Right kidney (tissue), 1 donor: ENCODE measurements at regions not wholly inside any gene's neighbourhood (a gene's known extent, or its start where the extent isn't known, plus 50 kb on each side); places are given as distances from the start of the nearest gene placed in this dataset.
"Not testable (repeated sequence)": the region's sequence is repeated elsewhere in the genome, so short reads cannot be mapped to it uniquely, and the experiment has no call there.

Source experiments
- DNase-seq: peaks from one replicate; pipeline ENCODE4 v3.0.0-alpha.2; 2016

DNA sequence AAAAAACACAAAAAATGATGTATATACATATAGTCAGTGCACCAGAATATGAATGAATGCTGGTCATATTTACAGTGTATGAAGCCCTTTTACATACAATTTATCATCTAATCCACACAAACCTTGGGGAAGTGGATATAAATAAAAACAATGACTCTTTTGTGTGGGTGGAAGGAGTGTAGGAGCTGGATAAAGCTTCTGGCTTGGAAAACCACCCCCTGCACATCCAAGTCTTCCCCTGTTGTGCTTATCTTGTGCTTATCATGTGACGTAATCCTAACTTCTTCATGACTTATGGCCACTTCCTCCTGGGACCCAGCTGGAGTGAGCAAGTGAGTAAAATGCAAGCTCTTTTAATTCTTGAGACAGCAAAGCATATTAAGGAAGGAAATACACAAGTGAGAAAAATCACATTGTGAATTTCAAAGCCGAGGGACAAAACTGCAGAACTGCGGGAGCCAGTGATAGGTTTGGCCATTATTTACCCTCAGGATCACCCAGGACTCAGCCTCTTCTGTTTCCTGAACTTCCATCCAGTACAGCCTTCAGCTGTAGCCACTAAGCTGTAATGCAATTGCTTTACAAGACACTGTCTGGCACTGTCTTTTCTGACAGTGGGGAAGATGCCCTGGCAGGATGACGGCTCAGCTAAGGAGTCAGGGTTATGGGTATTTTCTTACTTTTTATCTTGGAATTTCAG lies 104.0 kb upstream of the PPM1J start:
- DNase-seq: no peak

GRCh38 chr1:112817555-112818373 lies 102.6 kb upstream of the PPM1J start:
- no peak for DNase-seq

GRCh38 chr1:112815376-112815775 lies 100.2 kb upstream of the PPM1J start:
- no peak for DNase-seq

DNA sequence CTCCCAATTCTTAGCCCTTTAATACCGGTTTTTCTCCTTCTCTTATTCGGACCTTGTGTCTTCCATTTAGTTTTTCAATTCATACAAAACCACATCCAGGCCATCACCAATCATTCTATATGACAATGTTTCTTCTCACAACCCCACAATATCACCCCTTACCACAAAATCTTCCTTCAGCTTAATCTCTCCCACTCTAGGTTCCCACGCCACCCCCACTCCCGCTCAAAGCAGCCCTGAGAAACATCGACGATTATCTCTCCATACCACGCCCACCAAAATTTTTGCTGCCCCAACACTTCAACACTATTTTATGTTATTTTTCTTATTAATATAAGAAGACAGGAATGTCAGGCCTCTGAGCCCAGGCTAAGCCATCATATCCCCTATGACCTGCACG lies 99.5 kb upstream of the PPM1J start:
- not testable (repeated sequence) for DNase-seq

DNA sequence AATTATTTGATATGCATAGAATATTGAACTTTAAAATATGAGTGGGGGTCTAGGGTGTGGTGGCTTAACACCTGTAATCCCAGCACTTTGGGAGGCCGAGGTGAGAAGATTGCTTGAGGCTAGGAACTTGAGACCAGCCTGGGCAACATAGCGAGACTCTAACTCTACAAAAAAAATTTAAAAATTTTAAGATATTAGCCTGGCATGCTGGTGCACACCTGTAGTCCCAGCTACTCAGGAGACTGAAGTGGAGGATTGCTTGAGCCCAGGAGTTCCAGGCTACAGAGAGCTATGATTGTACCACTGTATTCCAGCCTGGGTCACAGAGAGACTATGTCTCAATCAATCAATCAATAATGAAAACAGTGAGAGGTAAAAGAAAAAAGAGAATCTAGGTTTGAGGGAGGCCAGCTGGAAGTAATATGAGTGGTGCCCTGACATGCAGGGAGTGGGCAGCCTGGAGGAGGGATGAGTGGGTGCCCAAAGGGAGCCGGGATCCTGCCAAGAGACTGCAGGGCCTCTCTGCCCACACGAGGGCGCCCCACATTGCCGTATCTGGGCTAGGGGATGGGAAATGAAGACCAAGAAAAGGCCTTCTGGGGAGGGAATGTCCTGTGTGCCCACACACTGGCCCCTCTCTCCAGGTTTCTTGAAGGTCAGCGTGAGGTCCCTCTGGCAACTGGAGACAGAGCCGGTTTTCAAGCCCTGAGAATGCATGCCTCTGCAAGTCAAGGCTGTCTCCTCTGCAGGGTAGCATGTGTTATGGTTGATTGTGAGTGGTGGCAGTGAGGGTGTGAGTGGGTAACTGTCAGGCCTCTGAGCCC lies 93.9 kb upstream of the PPM1J start:
- DNase-seq: peak; percentile 70

GRCh38 chr1:112807999-112808398 lies 92.9 kb upstream of the PPM1J start:
- DNase-seq: no peak

GRCh38 chr1:112807117-112807516 lies 92.0 kb upstream of the PPM1J start:
- no peak for DNase-seq

DNA sequence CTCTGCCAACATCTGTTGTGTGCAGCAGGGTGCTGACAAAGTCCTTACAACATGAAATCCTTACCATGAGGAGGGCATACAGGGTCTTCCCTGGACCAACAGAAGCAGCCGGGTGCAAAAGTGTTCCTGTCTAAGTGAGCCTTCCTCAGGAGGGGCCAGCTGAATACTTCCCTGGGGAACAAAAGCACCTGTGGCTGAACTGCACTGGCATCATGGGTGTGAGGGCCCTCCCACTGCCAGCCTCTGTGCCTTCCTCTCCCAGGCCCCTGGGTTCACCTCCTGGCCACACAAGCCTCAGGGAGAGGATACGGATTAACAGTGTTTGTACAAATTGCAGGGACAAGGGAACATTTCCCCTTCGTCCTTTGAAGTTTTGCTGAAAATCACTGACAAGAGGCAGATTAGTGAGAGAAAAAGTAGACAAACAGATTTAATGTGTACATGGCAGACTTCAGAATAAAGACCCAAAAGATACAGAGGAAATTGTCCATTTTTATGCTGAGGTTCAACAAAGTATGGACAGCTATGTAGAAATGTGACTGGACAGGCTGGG lies 91.0 kb upstream of the PPM1J start:
- no peak for DNase-seq

DNA sequence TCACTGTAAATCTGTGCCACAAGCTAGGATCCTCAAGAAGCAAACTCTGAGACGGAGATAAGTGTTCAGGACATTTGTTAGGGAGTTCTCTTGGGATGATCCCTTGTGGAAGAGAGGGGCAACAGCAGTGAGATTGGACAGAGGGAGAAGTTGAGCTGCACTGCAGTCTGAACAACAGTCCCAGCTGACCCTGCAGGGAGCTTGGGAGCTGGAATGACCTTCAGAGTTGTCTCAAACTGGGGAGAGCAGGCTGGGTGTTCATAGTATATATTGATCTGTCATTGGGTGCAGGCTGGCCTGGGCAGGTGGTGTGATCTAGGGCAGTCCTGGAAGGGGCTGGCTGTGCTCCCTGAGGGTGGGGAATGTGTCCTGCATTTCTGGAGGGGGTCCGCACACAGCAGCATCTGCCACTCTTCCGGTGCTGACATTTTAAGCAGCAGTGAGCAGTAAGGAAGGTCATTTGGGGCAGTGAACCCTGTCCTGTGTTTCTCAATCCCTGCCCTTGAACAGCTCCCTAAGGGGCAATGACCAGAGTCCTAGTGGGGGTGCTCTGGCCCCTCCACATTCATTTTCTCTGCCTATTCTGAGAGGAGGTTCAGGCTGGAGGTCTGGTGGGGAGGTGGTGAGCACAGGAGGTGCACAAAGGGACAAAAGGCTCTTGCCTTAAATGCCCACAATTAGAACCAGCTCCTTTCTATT lies 90.2 kb upstream of the PPM1J start:
- no peak for DNase-seq

DNA sequence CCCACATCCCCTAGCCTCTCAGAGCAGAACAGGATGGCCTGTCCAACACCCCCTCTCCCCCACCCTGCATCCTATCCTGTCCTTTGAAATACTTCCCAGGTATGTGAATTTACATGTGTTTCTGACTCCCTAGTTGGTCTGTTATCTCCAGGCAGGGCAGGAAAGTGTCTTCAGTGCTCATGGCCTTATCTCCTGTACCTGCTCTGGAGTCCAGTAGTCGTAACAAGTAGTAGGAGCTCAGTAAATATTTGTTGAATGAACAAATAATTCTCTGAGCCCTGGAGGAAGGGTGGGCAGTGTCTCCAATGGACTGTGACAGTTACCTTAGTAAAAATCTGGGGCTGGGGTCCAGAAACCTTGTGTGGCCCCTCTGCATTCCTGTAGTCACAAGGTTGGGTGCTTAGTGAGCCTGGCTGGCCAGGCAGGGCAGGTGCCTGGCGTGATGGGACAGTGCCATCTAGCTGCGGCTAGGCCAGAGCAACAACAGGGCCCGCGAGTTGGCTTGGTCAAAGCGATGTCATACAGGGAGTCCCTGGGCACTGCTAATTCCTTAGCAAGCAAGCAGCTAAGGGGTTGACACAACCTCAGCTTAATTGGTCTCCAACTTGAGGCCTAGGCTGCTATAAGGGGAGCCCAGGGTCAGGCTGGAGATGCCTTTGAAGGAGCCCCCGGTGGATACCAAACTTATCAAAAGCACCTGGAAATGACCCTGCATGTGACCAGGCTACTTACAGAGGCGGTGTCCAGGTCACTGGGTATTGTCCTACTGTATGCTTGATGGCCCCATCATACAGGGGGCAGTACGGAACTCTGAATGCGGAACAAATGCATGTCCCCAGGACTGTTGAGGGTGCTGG lies 89.0 kb upstream of the PPM1J start:
- DNase-seq: peak; percentile 62

DNA sequence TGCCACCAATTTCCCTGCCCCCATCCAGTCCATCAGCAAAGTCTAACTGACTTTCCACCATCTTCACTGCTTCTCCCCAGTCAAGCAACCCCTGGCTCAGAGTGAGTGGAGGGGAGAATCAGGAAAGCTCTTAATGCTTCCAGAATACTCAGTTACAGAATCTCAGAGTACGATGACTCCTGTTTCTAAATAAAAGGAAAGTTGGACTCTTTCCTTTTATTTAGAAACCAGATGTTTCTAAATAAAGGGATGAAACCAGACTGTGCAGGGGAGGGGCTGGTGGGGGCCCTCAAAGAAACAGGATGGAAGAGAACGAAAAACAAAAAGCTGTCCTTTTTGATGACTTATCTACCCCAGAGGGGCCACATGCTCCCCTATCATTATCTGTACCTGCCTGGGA lies 85.2 kb upstream of the PPM1J start:
- no peak for DNase-seq

GRCh38 chr1:112798292-112798691 lies 83.2 kb upstream of the PPM1J start:
- no peak for DNase-seq

GRCh38 chr1:112797224-112797623 lies 82.1 kb upstream of the PPM1J start:
- no peak for DNase-seq

DNA sequence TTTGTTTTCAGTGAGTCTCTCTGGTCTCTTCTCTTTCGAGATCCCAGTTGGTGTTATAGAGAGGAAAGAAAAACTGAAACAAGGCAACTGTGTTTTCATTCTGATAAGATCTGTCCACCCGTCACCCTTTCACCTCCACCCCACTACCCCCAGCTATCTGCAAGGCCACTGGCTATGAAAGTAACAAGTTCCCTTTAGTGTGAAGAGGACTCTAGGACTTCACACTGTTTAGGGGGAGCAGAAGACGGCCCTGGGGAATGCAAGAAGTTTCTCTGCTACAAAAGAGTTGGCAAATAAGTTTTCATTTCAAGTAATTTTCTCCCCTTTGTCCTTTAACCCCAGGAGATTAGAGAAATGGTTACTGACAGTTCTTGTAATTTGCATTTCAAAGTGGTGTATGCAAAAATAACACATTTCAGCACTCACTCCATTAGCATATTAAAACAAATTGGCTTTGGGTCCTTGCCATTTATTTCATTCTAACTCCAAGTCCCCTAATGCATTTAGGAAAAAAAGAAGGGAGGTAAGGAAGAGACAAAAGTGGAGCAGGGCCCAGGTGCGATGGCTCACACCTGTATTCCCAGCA lies 79.6 kb upstream of the PPM1J start:
- DNase-seq: no peak

DNA sequence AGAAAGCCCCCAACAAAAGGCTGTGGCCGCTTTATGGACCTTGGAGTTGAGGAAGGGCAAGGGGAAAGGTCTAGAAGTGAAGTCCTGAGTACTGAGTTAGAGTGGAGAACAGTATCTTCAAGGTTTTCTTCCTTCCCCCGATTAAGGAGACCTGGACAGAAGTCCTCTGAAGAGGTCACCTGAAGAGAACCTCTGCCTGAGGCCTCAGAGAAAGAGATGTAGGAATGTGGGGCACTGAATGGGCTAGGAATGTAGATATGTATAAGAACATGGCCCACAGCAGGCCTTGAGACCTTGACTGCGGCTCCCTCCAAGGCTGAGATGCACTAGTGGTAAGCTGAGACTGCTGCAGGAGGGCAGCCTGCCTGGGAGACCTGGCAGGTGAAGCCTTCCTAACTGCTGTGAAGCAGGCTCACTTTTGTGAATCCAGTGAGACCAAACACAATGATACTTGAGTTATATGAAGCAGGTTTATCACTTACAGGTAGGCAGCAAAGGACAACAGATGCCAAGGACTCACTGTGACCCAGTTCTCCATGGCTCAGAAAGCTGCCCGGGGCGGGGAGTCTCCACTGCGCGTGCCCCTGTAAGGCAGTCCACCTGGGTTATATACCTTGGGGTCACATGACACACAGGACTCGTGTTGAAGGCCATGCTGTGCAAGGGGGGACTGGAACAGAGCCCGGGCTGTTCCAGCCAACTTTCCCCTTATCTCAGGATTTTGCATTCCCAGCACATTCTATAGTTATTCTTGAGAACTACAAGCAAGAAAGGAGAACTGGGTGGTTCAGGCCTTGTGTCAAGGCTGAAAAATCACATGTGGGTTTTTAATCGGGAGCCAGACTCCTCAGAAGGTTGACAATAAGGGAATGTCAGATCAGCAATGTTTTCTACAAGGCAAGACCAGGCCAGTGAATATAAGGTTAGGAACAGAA lies 78.8 kb upstream of the PPM1J start:
- DNase-seq: no peak

GRCh38 chr1:112791723-112792104 lies 76.6 kb upstream of the PPM1J start:
- DNase-seq: no peak

DNA sequence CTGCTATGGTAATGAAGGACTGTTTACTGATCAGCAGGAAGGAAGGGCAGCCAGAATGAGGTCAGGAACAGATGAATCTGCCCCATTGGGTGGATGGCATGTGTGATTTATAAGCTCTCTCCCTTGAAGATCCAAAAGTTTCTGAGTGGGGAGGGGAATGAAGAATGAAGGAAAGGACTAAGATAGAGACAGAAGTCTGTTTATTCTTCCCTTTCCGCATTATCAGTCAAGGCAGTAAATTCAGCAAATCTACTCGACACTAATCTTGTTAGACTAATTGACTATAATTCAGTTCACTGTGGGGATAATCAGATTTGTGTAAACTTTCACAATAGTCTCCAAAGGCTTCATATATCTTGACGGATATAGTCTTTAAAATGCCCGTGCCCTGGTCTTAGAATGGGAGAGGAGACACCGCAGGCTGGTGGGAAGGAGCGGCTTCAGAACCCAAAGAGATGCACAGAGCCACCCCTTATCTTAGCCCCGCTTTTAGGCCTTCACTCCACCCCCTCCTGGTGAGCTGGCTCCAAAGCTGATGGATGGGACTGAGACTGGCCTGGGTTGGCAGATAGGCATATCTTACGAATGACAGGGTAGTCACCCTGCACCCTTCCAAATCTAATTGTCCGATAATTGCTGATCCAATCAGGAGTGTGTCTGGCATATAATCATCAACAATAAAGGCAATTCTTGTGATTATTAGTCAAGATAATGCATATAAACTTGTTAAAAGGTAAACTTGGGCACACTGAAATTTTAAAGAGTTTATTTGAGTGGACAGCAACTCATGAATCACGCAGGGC lies 76.0 kb upstream of the PPM1J start:
- no peak for DNase-seq

DNA sequence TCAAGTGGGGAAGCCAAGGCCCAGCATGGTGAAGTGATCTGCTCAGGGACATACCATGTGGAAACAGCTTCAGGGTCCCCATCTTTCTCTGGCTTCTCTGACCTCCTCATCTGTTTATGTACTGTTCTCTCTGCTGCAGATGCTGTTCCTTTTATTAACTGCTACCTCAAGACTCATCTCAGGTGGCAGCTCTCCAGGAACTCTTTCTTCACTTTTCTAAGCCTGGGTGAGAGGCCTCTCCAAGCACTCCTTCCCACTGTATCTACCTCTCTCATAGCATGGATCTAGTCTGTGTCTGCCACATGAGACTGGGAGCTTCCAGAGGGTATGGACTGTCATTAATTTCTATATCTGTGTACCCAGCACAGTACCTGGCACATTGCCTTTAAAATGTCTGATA lies 73.4 kb upstream of the PPM1J start:
- no peak for DNase-seq

DNA sequence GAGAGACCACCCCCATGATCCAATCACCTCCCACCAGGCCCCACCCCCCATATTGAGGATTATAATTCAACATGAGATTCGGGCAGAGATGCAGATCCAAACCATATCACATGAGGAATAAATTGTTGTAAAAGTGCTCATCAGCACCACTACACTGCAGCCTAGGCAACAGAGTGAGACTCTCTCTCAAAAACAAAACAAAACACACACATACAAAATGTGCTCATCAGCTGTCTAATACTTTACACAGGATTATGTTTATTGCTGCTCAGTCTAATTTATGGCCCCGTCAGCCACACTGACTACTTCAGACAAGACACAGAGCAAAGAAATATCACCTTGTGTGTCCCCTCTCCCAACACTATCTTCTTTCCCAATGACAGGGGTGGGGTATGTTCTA lies 72.9 kb upstream of the PPM1J start:
- no peak for DNase-seq
